GM12878 (cell line): ENCODE measurements at regions not wholly inside any gene's neighbourhood (a gene's known extent, or its start where the extent isn't known, plus 50 kb on each side); places are given as distances from the start of the nearest gene placed in this dataset.

Experiments used
- ATAC-seq: fragments of 200-7000 bp; cut with Tn5 transposase; 3 replicates; pipeline ENCODE4 v1.9.1; 2020; ENCODE audit warnings: mild to moderate bottlenecking, moderate library complexity
- BruUV-seq: library from RNA; stranded (reverse); fragments of 400-500 nt; replicated peaks from 2 replicates; lab custom pipeline; 2021; lab: Mats Ljungman, UMichigan
- CTCF ChIA-PET: fragments of 300-600 bp; sonication (Branson Sonifier 250); formaldehyde crosslinking; extraction: SDS; loops from one replicate; lab custom pipeline; 2021; ENCODE audit warnings: inconsistent platforms; lab: Yijun Ruan, JAX
- POLR2A ChIA-PET: fragments of 350-600 bp; formaldehyde crosslinking; extraction: SDS; loops from one replicate; lab custom pipeline; 2021; ENCODE audit warnings: inconsistent platforms; lab: Charles Lee
- RAD21 ChIA-PET: fragments of 300-600 bp; sonication (Branson Sonifier 250); formaldehyde crosslinking; loops from one replicate; lab custom pipeline; 2023; ENCODE audit warnings: antibody characterized with exemption; ENCODE audit not compliant: unreplicated experiment; lab: Charles Lee
- SMC1A ChIA-PET: fragments of 300-600 bp; sonication (Branson Sonifier 250); formaldehyde crosslinking; loops from one replicate; lab custom pipeline; 2023; ENCODE audit not compliant: unreplicated experiment, uncharacterized antibody; lab: Charles Lee
- DNase-seq: peaks from one replicate; pipeline ENCODE4 v3.0.0-alpha.2; 2011; ENCODE audit warnings: low read depth, low spot score
- FAIRE-seq: peaks from 3 replicates; lab custom pipeline; 2011; peaks lifted over from hg19 to GRCh38; lab: Jason Lieb, UNC
- H2AFZ ChIP-seq: 2 replicates; pipeline ENCODE4 v1.6.0; 2011; ENCODE audit warnings: low read depth, low read length, control low read depth; ENCODE audit not compliant: control insufficient read depth
- H3K27ac ChIP-seq: 2 replicates; pipeline ENCODE4 v1.5.1; 2011; ENCODE audit warnings: control low read depth; ENCODE audit not compliant: control insufficient read depth, insufficient read depth
- H3K27me3 ChIP-seq, 2 experiments: replicated peaks in 1 of 2; 2 replicates each; pipeline versions ENCODE4 v1.6.0 to v1.6.1; 2011; ENCODE audit warnings: low read length in 1 of 2; ENCODE audit not compliant: control insufficient read depth in 2 of 2, insufficient read depth in 2 of 2
- H3K36me3 ChIP-seq, 2 experiments: 2 replicates each; pipeline ENCODE4 v1.5.1; 2011; ENCODE audit warnings: low read length in 1 of 2; ENCODE audit not compliant: control insufficient read depth in 2 of 2, insufficient read depth in 2 of 2
- H3K4me1 ChIP-seq: 2 replicates; pipeline ENCODE4 v1.6.1; 2011; ENCODE audit warnings: mild to moderate bottlenecking, low read length, moderate library complexity, mixed read lengths; ENCODE audit not compliant: control insufficient read depth, insufficient read depth
- H3K4me2 ChIP-seq: 2 replicates; pipeline ENCODE4 v1.6.0; 2011; ENCODE audit warnings: control low read depth; ENCODE audit not compliant: control insufficient read depth, insufficient read depth
- H3K4me3 ChIP-seq: fragments of 200-600 bp; sonication (generic); 2 replicates; pipeline ENCODE4 v1.5.1; 2016
- H3K79me2 ChIP-seq: 2 replicates; pipeline ENCODE4 v1.6.0; 2011; ENCODE audit warnings: low read length; ENCODE audit not compliant: control insufficient read depth, insufficient read depth
- H3K9ac ChIP-seq: 2 replicates; pipeline ENCODE4 v1.8.0; 2011; ENCODE audit warnings: low read length, control low read depth, mixed read lengths; ENCODE audit not compliant: control insufficient read depth, insufficient read depth
- H3K9me3 ChIP-seq: replicated peaks from 3 replicates; pipeline ENCODE4 v1.5.1; 2011; ENCODE audit warnings: mild to moderate bottlenecking, low read length; ENCODE audit not compliant: control insufficient read depth, insufficient read depth
- H4K20me1 ChIP-seq: 2 replicates; pipeline ENCODE4 v1.6.0; 2011; ENCODE audit not compliant: control insufficient read depth, insufficient read depth
- E2F4 ChIP-seq: IDR thresholded peaks from 2 replicates; pipeline ENCODE4 v1.6.1; 2012; ENCODE audit warnings: low read depth, low read length, improper control_type of control experiment
- E2F8 ChIP-seq: fragments of 450-650 bp; IDR thresholded peaks from 2 replicates; pipeline ENCODE4 v1.6.1; 2018; ENCODE audit warnings: mild to moderate bottlenecking, low read depth, moderate library complexity; ENCODE audit not compliant: partially characterized antibody
- GABPA ChIP-seq: IDR thresholded peaks from 2 replicates; pipeline ENCODE4 v1.6.1; 2014; ENCODE audit warnings: antibody characterized with exemption, low read depth, mild to moderate bottlenecking, inconsistent platforms
- HDAC6 ChIP-seq: fragments of 200-600 bp; sonication (generic); IDR thresholded peaks from one replicate; pipeline ENCODE4 v1.8.0; 2017; ENCODE audit warnings: antibody characterized with exemption; ENCODE audit not compliant: unreplicated experiment
- POLR2AphosphoS5 ChIP-seq: IDR thresholded peaks from 2 replicates; pipeline ENCODE4 v1.6.1; 2011; ENCODE audit warnings: mild to moderate bottlenecking, low read length, inconsistent platforms
- RAD21 ChIP-seq: IDR thresholded peaks from 2 replicates; pipeline ENCODE4 v1.6.1; 2011; ENCODE audit warnings: mild to moderate bottlenecking, low read depth, low read length, moderate library complexity; ENCODE audit not compliant: insufficient read depth
- RELB ChIP-seq: fragments of 450-650 bp; IDR thresholded peaks from 2 replicates; pipeline ENCODE4 v1.6.1; 2017; ENCODE audit warnings: low read depth, mild to moderate bottlenecking, moderate library complexity
- SMAD1 ChIP-seq: fragments of 450-650 bp; IDR thresholded peaks from 2 replicates; pipeline ENCODE4 v1.6.1; 2018; ENCODE audit warnings: mild to moderate bottlenecking, low read depth; ENCODE audit not compliant: partially characterized antibody
- STAT1 ChIP-seq: fragments of 450-650 bp; conservative IDR thresholded peaks from 2 replicates; pipeline ENCODE4 v1.6.1; 2014; ENCODE audit warnings: antibody characterized with exemption, mild to moderate bottlenecking
- SUPT20H ChIP-seq: IDR thresholded peaks from 2 replicates; pipeline ENCODE4 v1.6.1; 2011; ENCODE audit warnings: low read depth, mild to moderate bottlenecking, low read length, moderate library complexity, borderline replicate concordance; ENCODE audit not compliant: control insufficient read depth
- WGBS: methylation state at CpG from one replicate; pipeline ENCODE4 v1.1.6; 2016; ENCODE audit warnings: low lambda C conversion rate; ENCODE audit not compliant: insufficient replicate concordance, insufficient coverage; ENCODE audit errors: missing lambda C conversion rate; 5-methylcytosine and 5-hydroxymethylcytosine counted together
- in situ Hi-C: fragments of 300-500 bp; cut with MboI; formaldehyde crosslinking; loops from 9 replicates; pipeline ENCODE4 v1.14.3; 2018; ENCODE audit warnings: mixed read lengths
- intact Hi-C: fragments of 100-400 bp; cut with micrococcal nuclease; formaldehyde crosslinking; loops from one replicate; pipeline ENCODE4 v1.14.2; 2022; ENCODE audit not compliant: unreplicated experiment

- no peaks in the 10 kb centered on the region for H3K36me3 ChIP-seq
- ATAC-seq (no peak), FAIRE-seq (no peak), DNase-seq (no peak)
- ChIA-PET RAD21 (no interaction called here), SMC1A (interaction anchor here (0.7 kb wide), 1 partner anchor 201 kb away, joined by 3 read pairs; no protein-coding TSS in a partner anchor), CTCF (interaction anchor here (1.0 kb wide), 1 partner anchor 605 kb away, joined by 3 read pairs; no protein-coding TSS in a partner anchor), POLR2A (no interaction called here)
- H4K20me1 ChIP-seq: no peaks in the 10 kb centered on the region
- no peaks in the 10 kb centered on the region for H3K79me2 ChIP-seq
- no peaks in the 10 kb centered on the region; the same call in 2 of the 3 replicates for H3K9me3 ChIP-seq
- intact Hi-C loops: no loop called here
- H3K9ac ChIP-seq: no peak overlapping the region
- no peaks in the 10 kb centered on the region for H3K27me3 ChIP-seq
- H3K4me2 ChIP-seq: no peak overlapping the region
- no peaks in the 10 kb centered on the region for H3K4me1 ChIP-seq
- H3K27ac ChIP-seq: no peak overlapping the region
- TF ChIP-seq SUPT20H (no peak), SMAD1 (no peak), HDAC6 (no peak), STAT1 (no peak), GABPA (no peak), POLR2AphosphoS5 (no peak), RELB (no peak), E2F4 (no peak), RAD21 (no peak), E2F8 (no peak)
- in situ Hi-C loops: no loop called here
- 34% methylated on average over 5 of the region's 5 CpGs for WGBS
- H2AFZ ChIP-seq: no peak overlapping the region
- no peak overlapping the region for H3K4me3 ChIP-seq
- BruUV-seq: no TSS peak
Measured at GRCh38 chr9:106486685-106487084, 376.3 kb upstream of the ZNF462 start.
